ENCODE measurements at regions not wholly inside any gene's neighbourhood (a gene's known extent, or its start where the extent isn't known, plus 50 kb on each side); places are given as distances from the start of the nearest gene placed in this dataset.

DNA sequence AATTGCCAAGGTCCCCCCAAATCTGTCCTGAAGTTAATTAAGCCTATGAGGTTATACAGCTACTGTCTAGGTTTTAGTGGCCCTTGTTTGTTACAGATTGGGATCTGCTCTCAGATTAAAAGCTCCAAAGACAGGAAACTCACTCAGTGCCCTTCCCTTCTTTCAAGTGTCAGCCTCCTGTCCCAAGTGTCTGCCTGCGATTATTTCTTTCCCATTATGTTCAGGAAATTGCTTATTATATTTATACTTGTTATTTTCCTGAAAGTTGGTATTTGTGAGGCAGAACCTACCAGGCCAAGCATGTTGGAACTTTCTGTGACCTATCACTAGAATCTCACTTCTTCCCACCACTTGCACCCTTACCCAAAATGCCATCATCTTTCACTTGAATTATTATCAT, 173.2 kb downstream of the AREG start:
- no peak for DNase-seq (ENCODE audit: low spot score)
- ChIA-PET CTCF (no interaction called here), POLR2A (no interaction called here)
- H3K4me1 Mint-ChIP-seq, result no peaks in the 10 kb centered on the region
- H3K4me3 Mint-ChIP-seq, result no peak overlapping the region
- H3K27ac Mint-ChIP-seq, result no peak overlapping the region
- H3K36me3 Mint-ChIP-seq, result no peaks in the 10 kb centered on the region
- H3K27me3 Mint-ChIP-seq (ENCODE audit: low read depth), result no peaks in the 10 kb centered on the region
- no peaks in the 10 kb centered on the region for H3K9me3 Mint-ChIP-seq
- ATAC-seq, result no peak
- TF ChIP-seq ZMAT4 (CRISPR knock-in tag; IDR thresholded peaks at IDR 0.05) (no peak), ZNF232 (CRISPR knock-in tag; IDR thresholded peaks at IDR 0.05) (no peak), RELA (CRISPR knock-in tag; IDR thresholded peaks at IDR 0.05; ENCODE audit: borderline replicate concordance) (no peak), TEAD1 (CRISPR knock-in tag; IDR thresholded peaks at IDR 0.05) (no peak), CTCF (IDR thresholded peaks at IDR 0.05) (no peak), ZNF138 (CRISPR knock-in tag; conservative IDR thresholded peaks at IDR 0.05) (no peak), FOXP4 (CRISPR knock-in tag; IDR thresholded peaks at IDR 0.05) (no peak), NR3C1 (CRISPR knock-in tag; conservative IDR thresholded peaks at IDR 0.05; ENCODE audit: low read depth) (no peak), SMAD3 (CRISPR knock-in tag; IDR thresholded peaks at IDR 0.05; ENCODE audit: borderline replicate concordance) (no peak), EMX1 (CRISPR knock-in tag; IDR thresholded peaks at IDR 0.05) (no peak), ESRRA (CRISPR knock-in tag; IDR thresholded peaks at IDR 0.05; ENCODE audit: borderline replicate concordance) (no peak)
- TF ChIP-seq, protein P1, sequence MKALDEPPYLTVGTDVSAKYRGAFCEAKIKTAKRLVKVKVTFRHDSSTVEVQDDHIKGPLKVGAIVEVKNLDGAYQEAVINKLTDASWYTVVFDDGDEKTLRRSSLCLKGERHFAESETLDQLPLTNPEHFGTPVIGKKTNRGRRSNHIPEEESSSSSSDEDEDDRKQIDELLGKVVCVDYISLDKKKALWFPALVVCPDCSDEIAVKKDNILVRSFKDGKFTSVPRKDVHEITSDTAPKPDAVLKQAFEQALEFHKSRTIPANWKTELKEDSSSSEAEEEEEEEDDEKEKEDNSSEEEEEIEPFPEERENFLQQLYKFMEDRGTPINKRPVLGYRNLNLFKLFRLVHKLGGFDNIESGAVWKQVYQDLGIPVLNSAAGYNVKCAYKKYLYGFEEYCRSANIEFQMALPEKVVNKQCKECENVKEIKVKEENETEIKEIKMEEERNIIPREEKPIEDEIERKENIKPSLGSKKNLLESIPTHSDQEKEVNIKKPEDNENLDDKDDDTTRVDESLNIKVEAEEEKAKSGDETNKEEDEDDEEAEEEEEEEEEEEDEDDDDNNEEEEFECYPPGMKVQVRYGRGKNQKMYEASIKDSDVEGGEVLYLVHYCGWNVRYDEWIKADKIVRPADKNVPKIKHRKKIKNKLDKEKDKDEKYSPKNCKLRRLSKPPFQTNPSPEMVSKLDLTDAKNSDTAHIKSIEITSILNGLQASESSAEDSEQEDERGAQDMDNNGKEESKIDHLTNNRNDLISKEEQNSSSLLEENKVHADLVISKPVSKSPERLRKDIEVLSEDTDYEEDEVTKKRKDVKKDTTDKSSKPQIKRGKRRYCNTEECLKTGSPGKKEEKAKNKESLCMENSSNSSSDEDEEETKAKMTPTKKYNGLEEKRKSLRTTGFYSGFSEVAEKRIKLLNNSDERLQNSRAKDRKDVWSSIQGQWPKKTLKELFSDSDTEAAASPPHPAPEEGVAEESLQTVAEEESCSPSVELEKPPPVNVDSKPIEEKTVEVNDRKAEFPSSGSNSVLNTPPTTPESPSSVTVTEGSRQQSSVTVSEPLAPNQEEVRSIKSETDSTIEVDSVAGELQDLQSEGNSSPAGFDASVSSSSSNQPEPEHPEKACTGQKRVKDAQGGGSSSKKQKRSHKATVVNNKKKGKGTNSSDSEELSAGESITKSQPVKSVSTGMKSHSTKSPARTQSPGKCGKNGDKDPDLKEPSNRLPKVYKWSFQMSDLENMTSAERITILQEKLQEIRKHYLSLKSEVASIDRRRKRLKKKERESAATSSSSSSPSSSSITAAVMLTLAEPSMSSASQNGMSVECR (CRISPR knock-in tag; IDR thresholded peaks at IDR 0.05; ENCODE audit: borderline replicate concordance), result no peak
- TF ChIP-seq, protein P2, sequence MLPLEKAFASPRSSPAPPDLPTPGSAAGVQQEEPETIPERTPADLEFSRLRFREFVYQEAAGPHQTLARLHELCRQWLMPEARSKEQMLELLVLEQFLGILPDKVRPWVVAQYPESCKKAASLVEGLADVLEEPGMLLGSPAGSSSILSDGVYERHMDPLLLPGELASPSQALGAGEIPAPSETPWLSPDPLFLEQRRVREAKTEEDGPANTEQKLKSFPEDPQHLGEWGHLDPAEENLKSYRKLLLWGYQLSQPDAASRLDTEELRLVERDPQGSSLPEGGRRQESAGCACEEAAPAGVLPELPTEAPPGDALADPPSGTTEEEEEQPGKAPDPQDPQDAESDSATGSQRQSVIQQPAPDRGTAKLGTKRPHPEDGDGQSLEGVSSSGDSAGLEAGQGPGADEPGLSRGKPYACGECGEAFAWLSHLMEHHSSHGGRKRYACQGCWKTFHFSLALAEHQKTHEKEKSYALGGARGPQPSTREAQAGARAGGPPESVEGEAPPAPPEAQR (CRISPR knock-in tag; IDR thresholded peaks at IDR 0.05), result no peak
- TF ChIP-seq, protein P3, sequence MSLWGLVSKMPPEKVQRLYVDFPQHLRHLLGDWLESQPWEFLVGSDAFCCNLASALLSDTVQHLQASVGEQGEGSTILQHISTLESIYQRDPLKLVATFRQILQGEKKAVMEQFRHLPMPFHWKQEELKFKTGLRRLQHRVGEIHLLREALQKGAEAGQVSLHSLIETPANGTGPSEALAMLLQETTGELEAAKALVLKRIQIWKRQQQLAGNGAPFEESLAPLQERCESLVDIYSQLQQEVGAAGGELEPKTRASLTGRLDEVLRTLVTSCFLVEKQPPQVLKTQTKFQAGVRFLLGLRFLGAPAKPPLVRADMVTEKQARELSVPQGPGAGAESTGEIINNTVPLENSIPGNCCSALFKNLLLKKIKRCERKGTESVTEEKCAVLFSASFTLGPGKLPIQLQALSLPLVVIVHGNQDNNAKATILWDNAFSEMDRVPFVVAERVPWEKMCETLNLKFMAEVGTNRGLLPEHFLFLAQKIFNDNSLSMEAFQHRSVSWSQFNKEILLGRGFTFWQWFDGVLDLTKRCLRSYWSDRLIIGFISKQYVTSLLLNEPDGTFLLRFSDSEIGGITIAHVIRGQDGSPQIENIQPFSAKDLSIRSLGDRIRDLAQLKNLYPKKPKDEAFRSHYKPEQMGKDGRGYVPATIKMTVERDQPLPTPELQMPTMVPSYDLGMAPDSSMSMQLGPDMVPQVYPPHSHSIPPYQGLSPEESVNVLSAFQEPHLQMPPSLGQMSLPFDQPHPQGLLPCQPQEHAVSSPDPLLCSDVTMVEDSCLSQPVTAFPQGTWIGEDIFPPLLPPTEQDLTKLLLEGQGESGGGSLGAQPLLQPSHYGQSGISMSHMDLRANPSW (CRISPR knock-in tag; conservative IDR thresholded peaks at IDR 0.05; ENCODE audit: low read depth), result no peak
- TF ChIP-seq, protein P4, sequence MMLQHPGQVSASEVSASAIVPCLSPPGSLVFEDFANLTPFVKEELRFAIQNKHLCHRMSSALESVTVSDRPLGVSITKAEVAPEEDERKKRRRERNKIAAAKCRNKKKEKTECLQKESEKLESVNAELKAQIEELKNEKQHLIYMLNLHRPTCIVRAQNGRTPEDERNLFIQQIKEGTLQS (CRISPR knock-in tag; conservative IDR thresholded peaks at IDR 0.05), result no peak
